Nephron progenitor cell (in vitro differentiated cells): ENCODE measurements at regions not wholly inside any gene's neighbourhood (a gene's known extent, or its start where the extent isn't known, plus 50 kb on each side); places are given as distances from the start of the nearest gene placed in this dataset.
A peak's percentile ranks its signal among the peaks of the same experiment; 100 is the strongest.

ENCODE experiments used
- DNase-seq: peaks from one replicate; pipeline ENCODE4 v3.0.0; 2021
- H3K27ac Mint-ChIP-seq: 2 replicates; pipeline ENCODE4 v1.8.0; 2021; ENCODE audit warnings: mild to moderate bottlenecking, moderate library complexity, mixed read lengths
- H3K27me3 Mint-ChIP-seq: 2 replicates; pipeline ENCODE4 v1.8.0; 2021; ENCODE audit warnings: mild to moderate bottlenecking, low read depth, mixed read lengths; ENCODE audit not compliant: poor library complexity
- H3K36me3 Mint-ChIP-seq: 2 replicates; pipeline ENCODE4 v1.8.0; 2021; ENCODE audit warnings: low read depth, mixed read lengths
- H3K4me1 Mint-ChIP-seq: 2 replicates; pipeline ENCODE4 v1.8.0; 2021; ENCODE audit warnings: mixed read lengths
- H3K4me3 Mint-ChIP-seq: 2 replicates; pipeline ENCODE4 v1.8.0; 2021; ENCODE audit warnings: mild to moderate bottlenecking, moderate library complexity, mixed read lengths
- H3K9me3 Mint-ChIP-seq: 2 replicates; pipeline ENCODE4 v1.8.0; 2021; ENCODE audit warnings: mild to moderate bottlenecking, moderate library complexity, mixed read lengths
- CTCF ChIP-seq: fragments of 200-600 bp; sonication (generic); IDR thresholded peaks from 2 replicates; pipeline ENCODE4 v1.5.0; 2021; ENCODE audit warnings: antibody characterized with exemption

DNA sequence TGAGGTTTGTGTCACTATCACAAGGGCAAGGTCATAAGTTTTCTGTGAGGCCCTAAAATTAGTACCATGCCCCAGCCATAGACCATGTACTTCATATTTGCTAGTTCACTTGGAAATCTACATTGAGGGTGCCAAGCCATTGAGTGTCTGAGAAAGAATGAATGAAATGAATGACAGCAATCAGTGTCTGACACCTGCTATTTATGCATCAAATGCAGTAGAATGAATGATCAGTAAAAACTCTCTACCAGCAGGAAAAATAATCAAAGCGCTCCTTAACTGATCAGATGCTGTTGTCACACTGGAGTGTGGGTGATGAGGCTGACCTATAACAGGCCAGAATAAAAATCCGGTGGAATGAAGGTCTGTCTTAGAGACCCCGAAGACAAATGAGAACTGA lies 467.9 kb upstream of the B3GAT1 start:
- peaks cover 23% of the 10 kb centered on the region for H3K4me1 Mint-ChIP-seq
- DNase-seq = no peak
- no peaks in the 10 kb centered on the region for H3K9me3 Mint-ChIP-seq
- no peak overlapping the region for H3K4me3 Mint-ChIP-seq
- H3K27me3 Mint-ChIP-seq = peaks cover 24% of the 10 kb centered on the region
- H3K36me3 Mint-ChIP-seq = no peaks in the 10 kb centered on the region
- TF ChIP-seq CTCF = no peak
- H3K27ac Mint-ChIP-seq = no peak overlapping the region

DNA sequence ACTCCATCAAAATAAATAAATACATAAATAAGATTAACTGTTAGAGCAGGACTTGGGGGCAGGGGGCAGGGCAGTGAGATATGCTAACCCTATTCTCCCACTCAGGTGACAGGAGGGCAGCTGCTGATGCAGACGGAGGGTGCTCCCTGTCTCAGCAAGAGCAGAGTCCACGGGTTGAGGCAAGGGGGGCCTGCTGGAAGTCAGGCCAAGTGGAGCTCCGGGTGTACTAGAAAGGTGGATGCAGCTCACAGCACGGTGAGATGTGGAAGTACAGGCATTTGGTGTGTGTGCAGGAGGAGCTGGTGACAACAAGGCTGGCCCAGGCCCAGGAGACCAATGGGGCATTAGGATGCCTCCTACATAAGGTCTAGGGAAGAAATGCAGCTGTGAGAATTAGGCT lies 467.3 kb upstream of the B3GAT1 start:
- TF ChIP-seq CTCF = no peak
- Mint-ChIP-seq H3K27ac (peak overlapping the region; percentile 45), H3K4me1 (peaks cover 28% of the 10 kb centered on the region), H3K4me3 (no peak overlapping the region), H3K27me3 (peaks cover 20% of the 10 kb centered on the region), H3K9me3 (no peaks in the 10 kb centered on the region), H3K36me3 (no peaks in the 10 kb centered on the region)
- no peak for DNase-seq

DNA sequence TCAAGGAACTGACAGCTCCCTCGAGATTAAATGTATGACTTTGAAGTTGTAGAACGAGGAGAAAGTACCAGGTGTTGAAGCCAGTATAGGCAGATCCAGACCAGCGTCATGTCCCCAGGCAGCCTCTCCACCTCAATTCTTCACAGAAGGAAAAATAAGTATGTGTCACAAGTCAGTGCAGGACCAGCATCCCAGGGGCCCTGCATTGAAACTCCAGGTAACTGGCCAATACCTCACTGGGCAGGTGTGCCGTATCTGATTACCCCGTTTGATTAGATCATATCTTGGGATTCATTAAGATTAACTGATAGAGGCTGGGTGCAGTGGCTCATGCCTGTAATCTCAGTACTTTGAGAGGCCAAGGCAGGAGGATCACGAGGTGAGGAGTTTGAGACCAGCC lies 466.7 kb upstream of the B3GAT1 start:
- Mint-ChIP-seq H3K27ac (no peak overlapping the region), H3K27me3 (peaks cover 18% of the 10 kb centered on the region), H3K4me1 (peaks cover 28% of the 10 kb centered on the region), H3K4me3 (no peak overlapping the region), H3K9me3 (no peaks in the 10 kb centered on the region), H3K36me3 (no peaks in the 10 kb centered on the region)
- no peak for TF ChIP-seq CTCF
- DNase-seq = no peak

DNA sequence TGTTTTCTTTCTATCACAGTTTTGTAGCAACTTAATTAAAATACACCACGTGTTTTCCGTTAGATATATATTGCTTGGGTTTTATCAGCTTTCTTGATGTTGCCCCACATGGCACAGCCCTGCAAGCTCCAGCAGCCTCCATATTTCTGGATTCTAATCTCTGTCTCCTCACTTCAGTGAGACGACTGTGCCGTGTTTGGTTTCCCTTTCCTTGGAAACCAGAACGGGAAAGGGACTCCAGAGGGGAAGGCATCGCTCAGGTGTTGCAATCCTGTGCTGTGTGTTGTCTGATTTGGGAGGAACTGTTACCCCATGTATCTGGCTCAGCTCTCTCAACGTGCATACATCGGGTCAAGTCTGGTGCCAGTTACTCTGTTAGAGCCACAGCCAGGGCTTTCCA lies 464.2 kb upstream of the B3GAT1 start:
- Mint-ChIP-seq H3K4me3 (no peak overlapping the region), H3K27ac (no peak overlapping the region), H3K4me1 (peaks cover 20% of the 10 kb centered on the region), H3K27me3 (peaks cover 7% of the 10 kb centered on the region), H3K36me3 (no peaks in the 10 kb centered on the region), H3K9me3 (no peaks in the 10 kb centered on the region)
- no peak for TF ChIP-seq CTCF
- no peak for DNase-seq

DNA sequence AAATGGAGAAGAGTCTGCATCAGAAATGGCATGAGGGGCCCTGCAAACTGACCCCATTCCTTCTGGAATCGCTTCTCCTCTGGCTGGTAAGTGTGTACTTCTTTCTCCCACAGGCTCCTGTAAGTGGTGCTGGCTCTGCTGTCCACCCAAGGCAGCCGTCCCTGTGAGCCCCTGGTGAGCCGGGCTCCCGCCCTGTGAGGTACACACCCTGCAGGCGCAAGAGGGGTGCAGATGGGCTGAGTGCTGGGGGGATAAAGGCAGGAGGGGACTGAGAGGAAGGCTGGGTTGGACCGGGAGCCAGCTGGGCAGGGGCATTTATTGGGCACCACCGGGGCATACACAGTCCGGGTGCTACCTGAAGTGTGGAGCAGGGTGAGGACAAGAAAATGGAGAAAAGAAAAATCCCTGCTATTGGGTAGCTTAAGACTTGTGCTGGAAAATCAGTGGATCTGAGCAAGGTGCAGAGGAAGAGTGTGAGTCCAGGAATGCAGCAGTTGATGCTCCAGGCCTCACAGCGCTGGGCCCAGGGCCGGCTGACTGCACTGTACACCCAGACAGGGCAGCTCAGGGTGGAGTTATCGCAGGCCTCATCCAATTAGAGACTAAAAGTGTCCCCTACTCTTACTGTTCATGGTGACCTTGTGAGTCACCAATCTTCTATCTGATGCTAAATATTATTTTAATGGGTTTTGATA lies 455.1 kb upstream of the B3GAT1 start:
- DNase-seq = no peak
- peaks cover 25% of the 10 kb centered on the region for H3K4me1 Mint-ChIP-seq
- TF ChIP-seq CTCF = no peak
- peaks cover 2% of the 10 kb centered on the region for H3K9me3 Mint-ChIP-seq
- H3K27ac Mint-ChIP-seq = no peak overlapping the region
- peaks cover 24% of the 10 kb centered on the region for H3K27me3 Mint-ChIP-seq
- no peak overlapping the region for H3K4me3 Mint-ChIP-seq
- H3K36me3 Mint-ChIP-seq = no peaks in the 10 kb centered on the region

DNA sequence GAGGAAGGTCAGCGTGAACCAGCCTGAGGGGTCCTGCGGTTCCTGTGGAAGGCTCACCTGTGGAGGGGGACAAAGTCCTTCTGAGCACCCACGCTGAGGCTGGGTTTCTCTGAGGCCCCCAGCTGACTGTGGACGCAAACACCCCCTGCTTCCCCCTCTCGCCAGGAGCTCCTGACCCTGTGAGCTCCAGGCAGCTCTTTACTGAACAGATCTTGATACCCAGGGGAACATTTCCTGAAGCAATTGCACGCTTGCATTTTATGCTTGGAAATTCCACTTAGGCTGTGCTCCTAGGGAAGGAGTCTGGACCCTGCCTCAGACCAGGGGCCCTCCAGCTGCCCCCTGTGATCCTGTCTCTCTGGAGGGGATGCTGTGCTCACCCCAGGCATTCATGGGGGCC lies 454.2 kb upstream of the B3GAT1 start:
- DNase-seq = no peak
- H3K9me3 Mint-ChIP-seq = peaks cover 9% of the 10 kb centered on the region
- peaks cover 32% of the 10 kb centered on the region for H3K4me1 Mint-ChIP-seq
- H3K4me3 Mint-ChIP-seq = no peak overlapping the region
- TF ChIP-seq CTCF = no peak
- H3K36me3 Mint-ChIP-seq = no peaks in the 10 kb centered on the region
- no peak overlapping the region for H3K27ac Mint-ChIP-seq
- H3K27me3 Mint-ChIP-seq = peaks cover 24% of the 10 kb centered on the region
